Testis (tissue), 2 donors: ENCODE measurements at regions not wholly inside any gene's neighbourhood (a gene's known extent, or its start where the extent isn't known, plus 50 kb on each side); places are given as distances from the start of the nearest gene placed in this dataset.

Experiments
- POLR2A ChIP-seq: fragments of 450-650 bp; IDR thresholded peaks from one replicate; pipeline ENCODE4 v1.6.1; 2017; ENCODE audit warnings: antibody characterized with exemption, mild to moderate bottlenecking, moderate library complexity
- TF ChIP-seq, protein P1 (sequence below), 3 experiments: fragments of 450-650 bp in 2 of 3; fragments of 200-600 bp in 1 of 3; sonication (generic) in 1 of 3; IDR thresholded peaks; one replicate each; pipeline ENCODE4 v1.5.1; 2016 to 2019; ENCODE audit warnings: antibody characterized with exemption in 3 of 3, mild to moderate bottlenecking in 2 of 3, moderate library complexity in 1 of 3

GRCh38 chr3:193132964-193133363 is 108.1 kb upstream of the PLAAT1 start:
- TF ChIP-seq, protein P1, sequence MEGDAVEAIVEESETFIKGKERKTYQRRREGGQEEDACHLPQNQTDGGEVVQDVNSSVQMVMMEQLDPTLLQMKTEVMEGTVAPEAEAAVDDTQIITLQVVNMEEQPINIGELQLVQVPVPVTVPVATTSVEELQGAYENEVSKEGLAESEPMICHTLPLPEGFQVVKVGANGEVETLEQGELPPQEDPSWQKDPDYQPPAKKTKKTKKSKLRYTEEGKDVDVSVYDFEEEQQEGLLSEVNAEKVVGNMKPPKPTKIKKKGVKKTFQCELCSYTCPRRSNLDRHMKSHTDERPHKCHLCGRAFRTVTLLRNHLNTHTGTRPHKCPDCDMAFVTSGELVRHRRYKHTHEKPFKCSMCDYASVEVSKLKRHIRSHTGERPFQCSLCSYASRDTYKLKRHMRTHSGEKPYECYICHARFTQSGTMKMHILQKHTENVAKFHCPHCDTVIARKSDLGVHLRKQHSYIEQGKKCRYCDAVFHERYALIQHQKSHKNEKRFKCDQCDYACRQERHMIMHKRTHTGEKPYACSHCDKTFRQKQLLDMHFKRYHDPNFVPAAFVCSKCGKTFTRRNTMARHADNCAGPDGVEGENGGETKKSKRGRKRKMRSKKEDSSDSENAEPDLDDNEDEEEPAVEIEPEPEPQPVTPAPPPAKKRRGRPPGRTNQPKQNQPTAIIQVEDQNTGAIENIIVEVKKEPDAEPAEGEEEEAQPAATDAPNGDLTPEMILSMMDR (IDR thresholded peaks at IDR 0.05): no peak
- no peak for TF ChIP-seq POLR2A
